NCI-H345 treated with DMSO at 0.1 percent for 48 hours (cell line): ENCODE measurements at regions not wholly inside any gene's neighbourhood (a gene's known extent, or its start where the extent isn't known, plus 50 kb on each side); places are given as distances from the start of the nearest gene placed in this dataset.
"Not testable (repeated sequence)": the region's sequence is repeated elsewhere in the genome, so short reads cannot be mapped to it uniquely, and the experiment has no call there.

Experiments
- DNase-seq: peaks from one replicate; lab custom pipeline; 2025; ENCODE audit not compliant: unreplicated experiment; lab: John Stamatoyannopoulos, UW

DNA sequence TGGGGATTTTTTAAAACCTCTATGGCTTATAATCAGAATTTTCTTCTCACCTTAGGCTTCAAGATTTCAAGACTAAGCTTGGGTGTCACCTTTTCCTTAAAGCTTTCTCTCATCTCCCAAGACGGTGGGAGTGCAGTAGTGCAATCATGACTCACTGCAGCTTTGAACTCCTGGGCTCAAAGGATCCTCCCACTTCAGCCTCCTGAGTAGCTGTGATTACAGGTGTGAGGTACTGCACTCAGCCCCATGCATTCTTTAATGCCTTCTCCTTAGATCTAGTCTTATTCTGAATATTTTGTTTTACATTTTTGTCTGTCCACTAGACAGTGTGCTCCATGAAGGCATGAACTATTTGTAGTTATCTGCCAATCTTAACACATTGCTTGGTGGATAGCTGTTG is 55.7 kb upstream of the FAT3 start:
- DNase-seq, result no peak

DNA sequence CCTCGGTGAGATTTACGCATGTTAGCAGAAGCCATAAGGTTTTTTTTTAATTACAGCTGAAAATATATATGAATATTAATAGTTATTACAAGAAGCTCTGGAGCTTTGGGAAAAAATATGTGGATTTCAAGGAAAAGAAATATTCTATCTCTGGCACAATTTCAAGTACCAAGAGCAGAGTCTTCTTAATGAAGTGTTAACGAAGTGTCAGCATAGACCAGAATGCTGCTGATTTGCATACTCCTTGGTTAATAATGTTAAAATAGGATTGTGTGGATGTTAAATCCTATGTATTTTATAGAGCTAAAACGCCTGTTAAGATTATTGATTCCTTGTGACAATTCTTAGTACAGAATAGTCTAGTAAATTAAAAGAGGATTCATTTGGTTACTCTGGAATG is 57.0 kb upstream of the FAT3 start:
- DNase-seq, result no peak

DNA sequence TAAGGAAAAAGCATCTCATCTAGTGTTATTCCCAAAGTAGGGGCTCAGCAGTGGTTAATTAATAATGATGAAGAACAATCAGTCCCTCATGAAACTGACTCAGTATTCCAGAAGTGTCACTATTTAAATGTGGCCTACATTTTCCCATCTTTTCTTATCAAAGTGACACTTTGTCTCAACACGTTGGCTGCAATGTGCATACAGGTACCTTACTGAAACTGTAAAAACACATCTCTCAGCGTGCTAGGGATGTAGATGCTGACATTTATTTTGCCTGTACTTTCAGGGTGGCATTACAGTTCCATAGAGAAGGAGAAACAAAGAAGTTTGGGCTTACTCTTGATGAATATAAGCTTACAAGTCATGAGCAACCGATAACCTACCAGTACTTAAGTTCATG is 58.3 kb upstream of the FAT3 start:
- DNase-seq, result no peak

DNA sequence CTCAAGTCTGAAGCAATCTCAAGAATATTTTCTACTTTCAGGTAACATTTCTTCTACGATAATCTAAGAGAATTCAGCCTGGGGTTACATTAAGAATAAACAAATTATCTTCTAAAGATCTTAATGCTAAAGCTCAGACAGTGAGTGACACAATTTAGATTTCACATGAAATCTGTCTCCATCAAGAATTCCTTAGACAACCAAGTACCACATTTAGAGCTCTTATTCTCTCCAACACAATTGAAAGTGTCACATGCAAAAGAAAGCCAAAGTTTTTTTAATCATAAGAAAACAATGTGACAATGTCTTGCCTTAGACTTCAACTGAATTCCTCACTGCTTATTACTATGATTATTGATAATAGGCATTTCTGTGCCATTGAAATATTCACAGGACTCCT is 60.7 kb upstream of the FAT3 start:
- DNase-seq, result no peak

DNA sequence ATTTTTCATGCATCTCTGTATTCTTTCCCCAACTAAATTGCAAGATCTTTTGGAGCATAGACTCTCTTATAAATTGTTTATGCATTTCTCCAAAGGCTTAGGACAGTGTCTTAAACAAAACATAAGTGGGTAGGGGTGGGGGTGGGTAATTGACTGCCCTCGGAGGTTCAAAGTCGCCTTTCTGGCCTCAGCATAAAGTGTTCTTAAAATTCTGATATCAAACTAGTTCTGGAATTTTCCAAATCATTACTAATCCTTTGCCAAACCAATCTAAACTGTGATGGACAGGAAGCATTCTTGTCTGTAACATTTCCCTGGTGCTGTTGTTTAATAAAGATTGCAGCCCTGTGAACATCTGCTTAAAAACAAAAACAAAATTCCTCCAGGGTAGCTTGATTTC is 61.8 kb upstream of the FAT3 start:
- no peak for DNase-seq

DNA sequence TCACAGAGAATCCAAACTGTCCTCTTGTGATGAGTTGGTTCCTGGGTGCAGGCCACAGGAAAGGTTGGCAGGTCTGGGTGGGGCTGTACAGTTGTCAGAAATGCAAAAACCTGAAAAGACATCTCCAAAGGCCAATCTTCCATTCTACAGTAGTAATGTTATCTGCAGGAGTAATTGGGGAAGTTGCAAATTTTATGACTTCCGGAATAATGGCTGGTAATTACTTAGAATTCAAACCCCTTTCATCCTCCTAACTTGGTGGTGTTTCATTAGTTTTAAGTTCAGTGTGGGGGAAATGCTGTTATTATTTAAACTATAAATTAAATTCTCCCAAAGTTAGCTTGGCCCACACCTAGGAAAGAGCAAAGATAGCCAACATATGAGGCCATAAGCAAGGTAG is 64.7 kb upstream of the FAT3 start:
- no peak for DNase-seq

DNA sequence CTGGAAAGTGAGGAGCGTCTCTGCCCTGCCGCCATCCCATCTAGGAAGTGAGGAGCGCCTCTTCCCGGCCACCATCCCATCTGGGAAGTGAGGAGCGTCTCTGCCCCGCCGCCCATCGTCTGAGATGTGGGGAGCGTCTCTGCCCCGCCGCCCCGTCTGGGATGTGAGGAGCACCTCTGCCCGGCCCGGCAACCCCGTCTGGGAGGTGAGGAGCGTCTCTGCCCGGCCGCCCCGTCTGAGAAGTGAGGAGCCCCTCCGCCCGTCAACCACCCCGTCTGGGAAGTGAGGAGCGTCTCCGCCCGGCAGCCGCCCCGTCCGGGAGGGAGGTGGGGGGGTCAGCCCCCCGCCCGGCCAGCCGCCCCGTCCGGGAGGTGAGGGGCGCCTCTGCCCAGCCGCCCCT is 67.2 kb upstream of the FAT3 start:
- DNase-seq, result not testable (repeated sequence)

DNA sequence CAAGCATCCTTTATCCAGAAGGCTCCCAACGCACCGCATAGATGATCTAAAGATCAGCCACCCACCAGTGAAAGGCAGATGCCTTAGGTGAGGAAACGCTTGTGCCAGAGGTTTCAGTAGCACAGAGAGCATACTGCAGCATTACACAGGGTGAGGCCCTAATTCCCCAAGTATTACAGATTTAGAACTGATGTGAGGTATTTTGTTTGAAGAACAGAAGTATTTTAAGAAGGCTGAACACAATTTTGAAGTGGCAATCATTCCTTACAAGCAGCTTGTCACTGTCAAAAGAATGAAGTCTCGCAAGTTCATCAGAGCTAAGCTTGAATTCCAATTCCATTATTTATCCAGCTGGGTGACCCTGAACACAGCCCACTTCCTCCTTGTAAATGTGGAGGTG is 70.0 kb upstream of the FAT3 start:
- no peak for DNase-seq

DNA sequence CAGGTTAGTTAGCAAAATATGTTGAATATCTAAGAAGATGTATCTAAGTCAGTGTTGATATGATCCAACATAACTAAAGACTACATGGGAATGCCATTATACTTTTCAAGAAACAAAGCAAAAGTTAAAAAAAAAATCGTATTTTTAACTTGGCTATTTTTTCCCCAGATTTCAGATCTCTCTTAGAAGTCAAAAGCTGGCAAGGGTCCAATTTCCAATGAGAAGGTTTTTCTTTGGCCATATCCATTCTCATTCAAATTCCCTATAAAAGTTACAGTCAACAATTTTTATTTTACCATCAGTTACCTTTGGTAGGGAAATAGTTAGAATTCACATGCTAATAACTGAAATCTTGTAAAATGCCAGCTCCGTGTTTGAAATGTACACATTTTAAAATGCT is 70.5 kb upstream of the FAT3 start:
- no peak for DNase-seq

DNA sequence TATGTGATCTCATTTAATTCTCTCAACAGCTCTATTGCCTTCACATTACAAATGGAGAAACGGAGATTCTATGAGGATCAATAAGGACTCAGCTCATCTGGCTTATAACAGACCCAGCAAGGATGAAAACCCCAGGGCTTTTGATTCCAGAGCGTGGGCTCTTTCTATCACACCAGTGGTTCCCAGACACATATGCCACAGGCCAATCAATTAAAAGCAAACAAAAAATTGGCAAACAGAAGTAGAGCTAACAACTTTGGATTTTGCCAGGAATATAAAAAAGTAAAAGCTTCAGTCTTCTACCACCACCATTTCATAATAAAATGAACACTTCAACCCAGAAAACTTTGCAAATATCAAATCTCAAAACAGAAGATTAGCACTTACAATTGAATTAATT is 71.1 kb upstream of the FAT3 start:
- DNase-seq, result no peak

DNA sequence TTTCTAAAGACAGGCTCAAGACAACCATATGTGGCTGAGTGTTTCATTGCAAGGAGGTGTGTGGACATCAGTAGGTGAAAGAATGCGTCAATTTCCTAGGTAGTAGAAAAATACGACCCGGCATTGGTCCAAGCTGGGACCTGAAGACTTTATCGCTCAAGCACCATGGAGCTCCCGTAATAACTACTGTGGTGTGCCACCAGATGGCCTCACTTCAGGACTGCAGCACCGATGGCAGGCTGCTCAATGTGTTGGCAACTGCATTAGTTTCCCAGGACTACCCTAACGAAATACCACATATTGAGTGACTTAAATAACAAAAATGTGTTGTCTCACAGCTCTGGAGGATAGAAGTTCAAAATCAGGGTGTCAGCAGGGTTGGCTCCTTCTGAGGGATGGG is 72.4 kb upstream of the FAT3 start:
- no peak for DNase-seq

DNA sequence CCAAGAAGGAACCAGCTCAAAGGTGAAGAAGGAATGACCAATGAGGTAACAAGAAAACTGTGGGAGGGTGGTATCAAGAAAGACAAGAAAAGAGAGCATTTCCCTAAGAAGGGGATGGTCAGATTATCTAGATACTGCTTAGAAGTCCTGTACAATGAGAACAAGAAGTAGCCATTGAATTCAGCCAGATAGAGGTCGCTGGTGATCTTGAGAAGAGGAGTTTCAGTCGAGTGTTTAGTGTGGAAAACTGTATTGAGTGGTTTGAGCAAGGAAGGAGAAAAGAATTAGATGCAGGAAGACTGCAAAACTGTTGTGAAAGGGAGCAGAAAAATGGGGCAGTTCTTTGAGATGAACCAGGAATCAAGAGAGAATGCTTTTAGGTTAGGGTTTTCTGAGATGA is 74.6 kb upstream of the FAT3 start:
- no peak for DNase-seq

DNA sequence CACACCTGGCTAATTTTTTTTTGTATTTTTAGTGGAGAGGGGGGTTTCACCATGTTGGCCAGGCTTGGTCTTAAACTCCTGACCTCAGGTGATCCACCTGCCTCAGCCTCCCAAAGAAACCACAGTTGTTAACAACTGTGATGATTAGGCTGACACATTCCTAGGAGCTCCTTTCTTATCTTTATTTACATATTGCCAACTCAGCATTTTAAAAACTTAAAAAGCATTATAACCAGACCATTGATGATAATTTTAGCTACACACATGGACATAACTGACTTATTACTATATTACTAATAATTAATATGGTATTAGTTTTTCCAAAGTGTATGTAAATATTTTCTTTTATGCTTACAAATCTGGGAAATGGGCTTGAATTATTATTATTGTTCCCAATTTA is 82.9 kb upstream of the FAT3 start:
- no peak for DNase-seq

DNA sequence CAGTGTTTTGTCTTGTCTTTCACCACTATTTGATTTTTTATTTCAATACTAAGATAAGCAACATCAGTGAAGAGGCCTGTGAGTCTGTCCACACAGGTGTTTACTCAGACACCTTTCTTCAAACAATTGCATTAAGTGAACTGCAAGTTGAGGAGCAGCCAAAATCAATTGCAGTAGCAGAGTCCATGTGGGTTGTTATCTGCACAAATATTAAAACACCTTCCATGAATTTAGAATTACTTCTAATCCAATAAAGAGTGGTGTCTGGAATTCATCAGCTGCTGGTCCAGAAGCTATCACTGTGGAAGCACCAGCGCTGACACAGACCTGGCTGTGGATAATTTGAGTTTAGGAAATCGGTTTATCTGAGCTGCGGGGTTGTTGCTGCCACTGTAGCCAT is 83.5 kb upstream of the FAT3 start:
- no peak for DNase-seq

DNA sequence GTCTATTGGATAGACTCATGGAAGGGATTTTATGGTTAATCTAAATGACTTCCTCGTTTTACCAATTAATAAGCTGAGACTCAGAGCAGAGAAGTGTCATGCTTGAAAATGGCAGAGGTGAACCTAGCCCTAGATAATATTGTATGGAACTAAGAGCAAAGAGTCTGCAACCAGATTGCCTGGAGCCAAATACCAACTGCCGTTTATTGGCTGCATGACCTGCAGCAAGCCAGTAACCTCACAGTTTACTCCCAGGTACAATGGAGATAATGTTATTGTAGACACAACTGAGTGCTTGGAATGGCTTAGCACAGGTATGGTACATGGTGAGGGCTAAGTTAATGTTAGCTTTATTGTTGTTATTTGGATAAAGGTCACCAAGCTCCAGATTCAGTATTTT is 84.6 kb upstream of the FAT3 start:
- no peak for DNase-seq

DNA sequence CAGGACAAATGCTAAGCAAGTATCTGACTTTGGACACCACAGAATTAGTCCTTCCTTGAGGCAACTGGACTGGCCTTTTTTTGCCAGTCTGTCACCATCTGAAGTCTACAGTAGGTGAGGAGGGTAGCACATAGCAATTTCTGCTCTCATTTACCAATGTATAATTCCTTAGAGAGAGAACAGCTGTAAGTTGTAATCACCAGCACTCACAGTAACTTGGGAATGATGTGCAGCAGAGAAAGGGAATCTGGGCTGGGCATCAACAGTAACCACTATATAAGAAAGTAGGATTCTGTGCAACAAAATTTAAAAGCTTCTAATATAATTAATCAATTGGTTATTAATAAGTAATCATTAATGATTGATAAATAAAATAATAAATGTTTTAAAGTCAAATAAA is 86.3 kb upstream of the FAT3 start:
- no peak for DNase-seq

DNA sequence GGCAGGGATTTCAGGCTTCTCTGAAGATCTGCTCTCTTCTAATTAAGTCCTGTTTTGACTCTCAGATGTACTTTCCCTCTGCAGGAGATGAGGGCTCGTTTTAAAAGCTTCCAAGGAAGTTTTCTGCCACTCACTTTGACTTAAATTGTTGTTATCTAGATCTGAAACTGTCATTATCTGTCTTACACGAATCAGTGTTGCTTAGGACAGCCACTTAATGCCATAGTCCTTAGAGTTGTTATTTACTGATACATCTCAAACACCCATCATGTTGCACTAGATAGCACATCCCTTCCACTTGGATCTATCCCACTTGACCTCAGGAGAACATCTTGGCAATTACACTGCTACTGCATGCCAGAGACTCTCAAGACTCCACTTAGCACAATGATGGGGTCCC is 86.9 kb upstream of the FAT3 start:
- no peak for DNase-seq

DNA sequence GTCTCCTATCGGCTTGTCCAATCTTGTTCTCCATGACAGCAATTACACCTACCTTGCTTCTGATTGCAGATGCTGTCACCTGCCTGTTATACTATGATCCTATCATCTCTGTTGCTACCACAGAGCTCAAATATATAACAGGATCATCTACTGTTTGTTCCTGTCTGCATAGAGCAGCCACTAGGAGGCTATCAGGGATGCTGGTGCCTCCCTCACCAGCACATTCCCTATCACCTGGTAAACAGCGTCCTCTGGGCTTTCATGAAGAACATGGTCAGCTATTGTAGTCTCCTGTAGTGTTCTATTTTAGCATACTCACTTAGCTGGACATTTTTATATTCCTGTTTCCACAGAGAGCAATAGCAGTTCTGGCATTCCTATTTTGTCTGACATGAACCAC is 87.8 kb upstream of the FAT3 start:
- no peak for DNase-seq

DNA sequence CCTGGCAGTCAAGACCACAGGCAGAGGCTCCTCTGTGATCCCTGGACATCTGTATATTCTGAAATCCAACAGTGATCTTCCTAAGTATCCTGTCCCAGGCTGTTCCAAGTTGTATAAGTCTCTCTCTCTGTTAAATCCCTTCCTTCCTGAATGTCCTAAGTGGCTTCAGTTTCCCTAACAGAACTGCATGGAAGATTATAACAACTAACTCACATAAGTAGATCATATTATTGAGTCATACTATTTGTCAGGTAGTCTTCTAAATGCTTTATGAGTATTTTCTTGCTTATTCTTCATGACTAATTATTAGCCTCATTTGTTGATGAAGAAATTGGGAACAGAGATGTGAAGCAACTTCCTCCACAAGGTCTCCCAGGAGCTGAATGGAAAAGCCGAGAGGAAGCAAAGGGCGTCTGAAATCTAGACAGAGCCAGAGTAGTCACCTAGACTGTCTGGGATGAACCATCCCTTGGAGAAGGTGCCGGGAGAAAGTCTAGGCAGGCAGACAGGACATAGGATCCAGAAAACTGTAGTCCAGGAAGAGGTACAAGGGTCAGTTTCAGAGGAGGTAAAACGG is 93.2 kb upstream of the FAT3 start:
- DNase-seq, result no peak

DNA sequence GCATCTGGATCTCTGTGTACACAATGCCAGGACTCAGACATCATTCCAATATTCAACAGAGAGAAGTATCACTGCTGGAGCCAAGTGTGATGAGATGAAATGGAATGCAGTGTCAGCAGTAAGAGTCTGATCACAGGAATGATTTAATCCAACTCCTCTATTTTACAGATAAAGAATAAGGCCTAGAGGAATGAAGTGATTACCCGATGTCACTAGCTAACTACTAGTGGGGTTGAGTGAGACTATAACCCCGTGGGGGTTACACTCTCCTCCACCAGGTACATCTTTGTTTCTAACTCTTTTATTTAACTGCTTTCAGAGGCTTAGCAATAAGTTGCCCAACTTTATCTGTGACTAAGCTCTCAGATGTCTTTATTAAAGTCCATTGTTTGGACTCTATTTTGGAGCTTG is 94.2 kb upstream of the FAT3 start:
- DNase-seq, result no peak

DNA sequence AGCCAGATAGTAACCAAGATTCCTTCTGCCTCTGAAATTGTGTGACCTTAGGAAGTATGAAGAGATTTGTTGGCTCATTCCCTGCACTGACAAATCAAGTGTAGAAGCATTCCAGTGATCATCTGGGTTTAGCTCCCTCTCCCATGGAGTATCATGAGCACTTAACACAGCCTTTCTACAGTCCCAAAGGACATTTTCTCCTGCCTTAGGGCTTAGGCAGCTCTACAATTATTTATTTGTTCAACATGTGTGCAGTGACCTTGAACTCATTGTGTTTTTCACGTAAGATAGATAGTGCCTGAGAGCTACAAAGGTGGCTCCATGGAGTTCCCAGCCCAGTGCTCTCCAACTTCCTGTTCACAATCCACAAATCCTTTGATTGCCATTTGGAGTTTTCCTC is 94.8 kb upstream of the FAT3 start:
- DNase-seq, result no peak

DNA sequence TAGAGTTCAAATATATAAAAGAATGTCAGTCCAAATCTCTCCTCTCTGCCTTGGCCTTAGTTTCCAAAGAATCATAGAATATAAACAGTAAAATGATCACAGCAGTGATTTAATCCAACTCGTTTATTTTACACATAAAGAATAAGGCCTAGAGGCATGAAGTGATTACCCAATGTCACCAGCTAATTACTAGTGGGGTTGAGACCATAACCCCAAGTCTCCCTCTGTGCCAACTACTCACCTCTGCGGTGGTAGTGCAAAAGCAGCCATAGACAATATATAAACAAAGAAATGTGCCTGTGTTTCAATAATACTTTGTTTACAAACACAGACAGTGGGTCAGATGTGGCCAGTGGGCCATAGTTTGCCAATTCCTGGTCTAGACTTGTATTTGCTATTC is 96.6 kb upstream of the FAT3 start:
- no peak for DNase-seq

DNA sequence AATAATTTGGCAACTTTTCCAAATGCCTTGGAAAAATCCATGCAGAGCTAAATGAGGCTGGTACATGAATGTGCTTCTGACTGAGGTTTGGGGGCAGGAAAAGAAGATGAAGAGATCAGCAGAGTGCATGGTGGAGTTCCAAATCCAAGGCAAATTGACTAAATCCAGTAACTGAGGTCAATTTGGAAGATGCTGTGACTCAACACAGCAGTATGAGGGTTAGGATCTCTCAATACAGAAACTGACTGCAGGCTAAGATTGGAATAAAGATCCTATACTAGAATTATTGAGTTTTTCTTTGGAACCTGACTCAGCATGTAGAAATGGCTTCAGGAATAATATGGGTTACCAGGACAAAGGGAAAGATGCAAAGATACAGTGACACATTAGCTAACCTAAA is 99.3 kb upstream of the FAT3 start:
- DNase-seq, result no peak

DNA sequence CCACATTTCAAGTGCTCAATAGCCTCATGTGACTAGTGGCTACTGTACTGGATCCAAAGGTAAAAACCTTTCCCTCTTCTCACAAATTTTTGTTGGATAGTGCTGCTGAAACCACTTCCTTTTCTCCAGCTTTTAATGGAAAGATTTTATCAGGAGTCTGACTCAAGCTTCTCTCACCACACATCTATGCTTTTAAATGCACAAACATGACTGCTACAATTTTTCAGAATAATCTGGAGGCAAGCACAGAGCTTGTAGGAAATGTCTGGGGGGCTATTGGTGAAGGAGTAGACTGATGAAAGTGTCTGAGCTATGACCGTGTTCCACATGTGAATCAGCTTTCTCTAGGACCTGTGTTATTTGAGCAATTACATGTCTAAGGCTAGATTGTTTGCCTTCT is 101.1 kb upstream of the FAT3 start:
- DNase-seq, result no peak
